ENCODE measurements at regions not wholly inside any gene's neighbourhood (a gene's known extent, or its start where the extent isn't known, plus 50 kb on each side); places are given as distances from the start of the nearest gene placed in this dataset.

DNA sequence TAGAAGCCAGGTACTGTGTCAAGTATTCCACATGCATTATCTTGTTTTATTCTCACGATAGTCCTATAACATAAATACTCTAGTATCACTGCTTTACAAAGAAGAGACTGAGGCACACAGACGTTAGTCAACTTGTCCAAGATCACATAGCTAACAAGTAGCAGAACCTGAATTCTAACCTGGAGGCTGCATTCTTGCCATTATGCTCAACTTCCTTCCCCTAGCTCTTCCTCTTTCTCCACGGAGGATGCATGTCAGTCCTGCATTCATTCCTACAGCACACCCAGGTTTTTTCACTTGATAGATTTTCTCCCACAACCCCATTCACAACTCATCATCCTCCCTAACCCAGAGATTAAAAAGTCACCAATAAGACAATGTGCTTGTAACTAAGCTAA, 388.5 kb upstream of the NFE2L3 start:
- TF ChIP-seq, protein P1, sequence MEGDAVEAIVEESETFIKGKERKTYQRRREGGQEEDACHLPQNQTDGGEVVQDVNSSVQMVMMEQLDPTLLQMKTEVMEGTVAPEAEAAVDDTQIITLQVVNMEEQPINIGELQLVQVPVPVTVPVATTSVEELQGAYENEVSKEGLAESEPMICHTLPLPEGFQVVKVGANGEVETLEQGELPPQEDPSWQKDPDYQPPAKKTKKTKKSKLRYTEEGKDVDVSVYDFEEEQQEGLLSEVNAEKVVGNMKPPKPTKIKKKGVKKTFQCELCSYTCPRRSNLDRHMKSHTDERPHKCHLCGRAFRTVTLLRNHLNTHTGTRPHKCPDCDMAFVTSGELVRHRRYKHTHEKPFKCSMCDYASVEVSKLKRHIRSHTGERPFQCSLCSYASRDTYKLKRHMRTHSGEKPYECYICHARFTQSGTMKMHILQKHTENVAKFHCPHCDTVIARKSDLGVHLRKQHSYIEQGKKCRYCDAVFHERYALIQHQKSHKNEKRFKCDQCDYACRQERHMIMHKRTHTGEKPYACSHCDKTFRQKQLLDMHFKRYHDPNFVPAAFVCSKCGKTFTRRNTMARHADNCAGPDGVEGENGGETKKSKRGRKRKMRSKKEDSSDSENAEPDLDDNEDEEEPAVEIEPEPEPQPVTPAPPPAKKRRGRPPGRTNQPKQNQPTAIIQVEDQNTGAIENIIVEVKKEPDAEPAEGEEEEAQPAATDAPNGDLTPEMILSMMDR (IDR thresholded peaks at IDR 0.05) = no peak
- TF ChIP-seq POLR2A (IDR thresholded peaks at IDR 0.05) = no peak

Data from adrenal gland (tissue), 5 donors.